Activated naive CD4-positive, alpha-beta T cell treated with anti-CD3 and anti-CD28 coated beads, Interleukin-2, amount 50 U/mL, for 24 hours (primary cell): ENCODE measurements at regions not wholly inside any gene's neighbourhood (a gene's known extent, or its start where the extent isn't known, plus 50 kb on each side); places are given as distances from the start of the nearest gene placed in this dataset.

Source experiments
- H3K27ac Mint-ChIP-seq: one replicate; pipeline ENCODE4 v1.8.0; 2021; ENCODE audit warnings: mild to moderate bottlenecking, mixed read lengths
- H3K27me3 Mint-ChIP-seq: one replicate; pipeline ENCODE4 v1.8.0; 2021; ENCODE audit warnings: mixed read lengths
- H3K36me3 Mint-ChIP-seq: one replicate; pipeline ENCODE4 v1.8.0; 2021; ENCODE audit warnings: mixed read lengths
- H3K4me1 Mint-ChIP-seq: one replicate; pipeline ENCODE4 v1.8.0; 2021; ENCODE audit warnings: mixed read lengths
- H3K4me3 Mint-ChIP-seq: one replicate; pipeline ENCODE4 v1.8.0; 2021; ENCODE audit warnings: mild to moderate bottlenecking, mixed read lengths
- H3K9me3 Mint-ChIP-seq: one replicate; pipeline ENCODE4 v1.8.0; 2021; ENCODE audit warnings: mixed read lengths

DNA sequence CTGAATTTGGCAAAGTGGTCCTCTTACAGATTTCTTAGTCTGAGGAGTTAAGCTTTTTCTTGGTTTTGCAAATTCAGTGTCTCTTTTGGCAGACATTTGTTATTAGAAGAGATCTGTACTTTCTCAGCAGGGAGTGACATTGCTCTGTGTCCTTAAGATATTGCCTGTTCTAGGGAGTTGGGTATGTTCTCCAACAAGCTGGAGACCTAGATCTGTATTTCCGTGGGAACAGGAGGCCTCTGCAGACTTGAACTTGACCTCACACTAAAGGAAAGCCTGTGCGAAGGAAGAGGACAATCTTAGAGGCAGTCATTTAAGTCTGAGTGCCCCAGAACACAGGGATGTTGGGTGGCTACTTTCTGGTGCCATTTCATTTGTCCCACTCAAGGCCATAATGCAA, 107.0 kb upstream of the ATP8B1 start:
- no peaks in the 10 kb centered on the region for H3K36me3 Mint-ChIP-seq
- H3K4me3 Mint-ChIP-seq: no peak overlapping the region
- no peak overlapping the region for H3K27ac Mint-ChIP-seq
- H3K27me3 Mint-ChIP-seq: peaks cover 3% of the 10 kb centered on the region
- no peaks in the 10 kb centered on the region for H3K9me3 Mint-ChIP-seq
- H3K4me1 Mint-ChIP-seq: no peaks in the 10 kb centered on the region

DNA sequence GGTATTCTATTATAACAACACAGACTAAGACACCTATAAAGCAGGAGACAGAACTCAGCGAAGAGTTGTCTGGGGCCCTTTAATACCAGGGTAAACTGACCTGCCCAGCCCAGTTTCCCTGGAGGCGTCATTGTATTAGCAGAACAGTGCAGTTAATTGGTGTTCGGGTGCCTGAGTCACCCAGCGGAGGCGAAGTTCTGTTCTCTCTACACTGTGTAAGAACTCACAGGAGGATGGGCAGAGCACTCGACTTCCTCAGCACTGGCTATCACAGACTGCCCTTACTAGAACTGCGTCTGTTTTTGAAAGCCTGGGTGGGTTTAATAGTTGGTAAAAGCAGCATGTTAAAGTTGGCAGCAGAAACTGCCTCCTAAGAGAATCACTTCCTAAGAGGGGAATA, 106.5 kb upstream of the ATP8B1 start:
- Mint-ChIP-seq H3K4me3 (no peak overlapping the region), H3K27ac (no peak overlapping the region), H3K9me3 (no peaks in the 10 kb centered on the region), H3K36me3 (no peaks in the 10 kb centered on the region), H3K4me1 (no peaks in the 10 kb centered on the region), H3K27me3 (peaks cover 3% of the 10 kb centered on the region)

DNA sequence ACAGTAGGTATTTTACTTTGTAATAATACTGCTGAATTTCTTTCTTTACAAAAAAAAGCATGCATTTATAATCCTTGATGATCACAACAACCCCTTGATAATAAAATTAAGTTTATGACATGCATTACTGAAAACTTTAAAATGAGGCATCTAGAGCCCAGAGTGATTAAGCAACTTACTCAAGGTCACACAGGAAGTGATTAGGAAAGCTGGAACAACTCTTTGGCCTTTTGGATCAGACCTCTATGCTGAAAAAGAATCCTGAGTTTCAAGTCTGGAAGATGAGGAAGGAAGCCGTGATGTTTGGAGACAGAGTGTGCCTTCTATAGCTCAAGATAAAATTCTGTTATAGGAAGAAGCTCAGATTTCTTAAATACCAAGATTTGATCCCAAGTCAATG, 105.0 kb upstream of the ATP8B1 start:
- Mint-ChIP-seq H3K27ac (no peak overlapping the region), H3K9me3 (no peaks in the 10 kb centered on the region), H3K4me3 (no peak overlapping the region), H3K36me3 (no peaks in the 10 kb centered on the region), H3K4me1 (no peaks in the 10 kb centered on the region), H3K27me3 (peaks cover 3% of the 10 kb centered on the region)

GRCh38 chr18:57907550-57907949, 104.4 kb upstream of the ATP8B1 start:
- Mint-ChIP-seq H3K9me3 (no peaks in the 10 kb centered on the region), H3K27me3 (peaks cover 3% of the 10 kb centered on the region), H3K4me1 (no peaks in the 10 kb centered on the region), H3K27ac (no peak overlapping the region), H3K36me3 (no peaks in the 10 kb centered on the region), H3K4me3 (no peak overlapping the region)

DNA sequence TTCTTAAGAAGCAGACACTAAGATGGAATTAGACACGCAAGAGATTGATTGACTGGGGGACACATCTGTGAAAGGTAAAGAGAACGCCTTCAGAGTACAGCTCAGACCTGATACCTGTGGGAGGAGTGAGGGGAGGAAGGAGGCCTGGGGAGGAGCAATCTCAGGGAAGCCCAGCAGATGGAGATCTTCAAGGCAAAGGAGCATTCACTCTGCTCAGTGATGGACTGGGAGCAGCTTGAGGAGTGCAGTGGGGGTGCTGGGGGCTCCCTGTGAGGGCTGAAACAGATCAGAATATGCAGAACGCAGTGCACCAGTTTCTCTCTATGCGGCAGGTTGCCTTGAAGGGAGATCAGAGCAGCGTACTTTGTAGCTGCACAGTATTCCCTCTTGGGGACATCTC, 103.7 kb upstream of the ATP8B1 start:
- Mint-ChIP-seq H3K27ac (no peak overlapping the region), H3K27me3 (peaks cover 3% of the 10 kb centered on the region), H3K4me1 (no peaks in the 10 kb centered on the region), H3K9me3 (no peaks in the 10 kb centered on the region), H3K4me3 (no peak overlapping the region), H3K36me3 (no peaks in the 10 kb centered on the region)

DNA sequence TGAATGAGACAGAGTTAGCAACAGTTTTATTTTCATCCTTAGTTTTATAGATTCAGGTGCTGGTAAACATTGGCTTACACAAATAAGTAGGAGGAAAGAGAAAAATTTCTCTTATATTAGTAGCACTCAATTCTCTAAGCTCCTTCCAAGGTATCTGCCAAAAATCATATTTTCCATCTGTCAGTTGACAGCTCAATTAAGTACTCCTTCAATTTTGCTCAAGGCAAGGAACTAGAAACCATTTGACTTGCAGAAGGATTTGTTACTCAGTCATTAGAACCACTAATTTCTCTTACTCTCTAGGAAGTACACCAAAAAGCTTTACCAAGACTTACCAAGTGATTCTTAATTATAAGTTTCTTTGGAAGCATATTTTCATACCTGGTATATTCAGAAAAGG, 101.4 kb upstream of the ATP8B1 start:
- Mint-ChIP-seq H3K9me3 (no peaks in the 10 kb centered on the region), H3K4me1 (no peaks in the 10 kb centered on the region), H3K4me3 (no peak overlapping the region), H3K36me3 (no peaks in the 10 kb centered on the region), H3K27ac (no peak overlapping the region), H3K27me3 (peaks cover 3% of the 10 kb centered on the region)

- Mint-ChIP-seq H3K4me1 (no peaks in the 10 kb centered on the region), H3K27me3 (peaks cover 1% of the 10 kb centered on the region), H3K4me3 (no peak overlapping the region), H3K9me3 (no peaks in the 10 kb centered on the region), H3K27ac (no peak overlapping the region), H3K36me3 (no peaks in the 10 kb centered on the region)
Measured at GRCh38 chr18:57902721-57903120, 99.6 kb upstream of the ATP8B1 start.

DNA sequence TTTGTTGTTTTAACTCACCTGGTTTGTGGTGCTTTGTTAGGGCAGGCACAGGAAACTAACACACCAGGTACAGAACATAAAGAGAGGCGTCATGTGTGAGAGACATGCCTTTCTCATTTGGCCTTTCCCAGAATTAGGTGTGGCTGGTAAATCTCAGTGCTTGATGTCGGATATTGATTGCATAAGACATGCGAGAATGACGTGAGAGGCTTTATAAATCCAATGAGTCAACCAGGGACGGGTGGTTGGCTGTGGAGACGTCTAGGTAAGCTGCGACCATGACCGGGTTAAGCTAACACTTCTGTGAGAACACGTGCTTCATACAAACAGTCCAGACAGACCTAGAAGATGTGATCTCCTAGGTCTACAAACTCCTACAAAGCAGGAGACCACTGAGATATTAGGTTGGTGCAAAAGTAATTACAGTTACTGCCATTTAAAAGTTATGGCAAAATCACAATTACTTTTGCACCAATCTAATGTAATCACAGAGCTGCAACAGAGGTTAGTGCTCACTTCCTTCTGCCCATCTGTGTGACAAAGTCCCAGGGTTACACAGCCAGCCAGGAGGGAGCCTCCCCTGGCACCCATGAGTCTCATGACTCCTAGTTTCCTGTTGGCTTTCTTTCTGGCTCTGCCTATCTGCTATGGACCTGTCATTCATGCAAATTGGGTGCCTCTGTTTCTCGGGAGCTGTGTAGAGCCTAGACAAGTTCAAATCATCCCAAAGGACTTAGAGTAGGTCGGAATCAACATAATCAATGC, 98.9 kb upstream of the ATP8B1 start:
- no peaks in the 10 kb centered on the region for H3K36me3 Mint-ChIP-seq
- no peak overlapping the region for H3K4me3 Mint-ChIP-seq
- no peaks in the 10 kb centered on the region for H3K9me3 Mint-ChIP-seq
- no peaks in the 10 kb centered on the region for H3K4me1 Mint-ChIP-seq
- H3K27ac Mint-ChIP-seq: no peak overlapping the region
- peaks cover 1% of the 10 kb centered on the region for H3K27me3 Mint-ChIP-seq

DNA sequence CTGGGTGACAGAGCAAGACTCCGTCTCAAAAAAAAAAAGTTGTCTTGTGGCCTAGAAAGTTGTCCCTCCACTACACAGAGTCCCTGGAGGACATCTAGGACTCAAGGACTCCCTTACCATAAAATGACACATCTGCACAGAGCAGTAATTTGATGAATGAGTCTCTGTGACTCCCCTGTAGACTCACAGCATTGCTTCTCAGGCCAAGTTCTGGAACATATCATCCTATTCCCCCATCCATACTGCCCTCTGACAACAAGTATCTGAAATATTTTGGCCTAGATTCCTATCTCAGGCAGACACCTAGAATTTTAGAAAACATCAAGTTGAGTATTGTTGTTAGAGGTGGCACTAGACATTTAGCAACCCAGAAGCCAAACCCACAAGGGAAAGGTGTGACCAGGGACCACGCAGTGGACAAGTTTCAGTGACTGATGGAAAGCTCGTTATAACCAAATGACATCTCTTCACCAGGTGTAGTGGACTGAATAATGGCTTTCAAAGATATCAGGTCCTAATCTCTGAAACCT, 97.9 kb upstream of the ATP8B1 start:
- H3K9me3 Mint-ChIP-seq: no peaks in the 10 kb centered on the region
- H3K4me1 Mint-ChIP-seq: no peaks in the 10 kb centered on the region
- H3K27ac Mint-ChIP-seq: no peak overlapping the region
- no peaks in the 10 kb centered on the region for H3K36me3 Mint-ChIP-seq
- no peak overlapping the region for H3K4me3 Mint-ChIP-seq
- H3K27me3 Mint-ChIP-seq: peaks cover 1% of the 10 kb centered on the region

DNA sequence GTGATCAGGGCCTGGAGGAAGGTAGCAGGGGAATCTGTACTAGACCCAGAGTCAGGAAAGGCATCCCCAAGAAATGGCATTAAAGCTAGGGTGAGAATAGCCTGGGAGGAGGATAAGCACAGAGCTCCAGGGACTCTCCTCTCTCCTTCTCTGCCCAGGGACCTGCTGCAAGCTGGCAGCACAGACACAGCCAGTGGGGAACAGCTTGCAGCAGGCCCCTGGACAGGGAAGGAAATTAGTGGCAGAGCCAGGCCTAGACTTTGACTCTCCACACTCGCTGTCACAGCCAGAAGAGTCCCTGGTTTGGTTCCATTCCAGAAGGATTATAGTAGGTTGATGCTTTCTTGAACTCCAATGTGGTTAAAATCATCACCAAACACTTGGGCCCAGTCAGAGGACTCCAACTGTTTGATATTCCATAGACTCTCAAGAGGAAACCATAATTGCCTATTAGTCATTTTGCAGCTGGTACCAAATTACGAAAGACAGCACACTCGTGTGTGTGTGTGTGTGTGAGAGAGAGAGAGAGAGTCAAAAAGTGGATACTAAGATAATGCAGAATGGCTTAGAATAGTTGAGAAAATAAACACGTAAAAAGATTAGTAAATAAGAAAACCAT, 95.5 kb upstream of the ATP8B1 start:
- H3K36me3 Mint-ChIP-seq: no peaks in the 10 kb centered on the region
- no peak overlapping the region for H3K4me3 Mint-ChIP-seq
- no peaks in the 10 kb centered on the region for H3K27me3 Mint-ChIP-seq
- no peak overlapping the region for H3K27ac Mint-ChIP-seq
- H3K4me1 Mint-ChIP-seq: no peaks in the 10 kb centered on the region
- H3K9me3 Mint-ChIP-seq: no peaks in the 10 kb centered on the region

- Mint-ChIP-seq H3K9me3 (no peaks in the 10 kb centered on the region), H3K27ac (no peak overlapping the region), H3K27me3 (peaks cover 2% of the 10 kb centered on the region), H3K36me3 (no peaks in the 10 kb centered on the region), H3K4me3 (no peak overlapping the region), H3K4me1 (no peaks in the 10 kb centered on the region)
Measured at GRCh38 chr18:57895182-57895581, 92.1 kb upstream of the ATP8B1 start.

GRCh38 chr18:57891707-57892391, 88.7 kb upstream of the ATP8B1 start:
- H3K4me1 Mint-ChIP-seq: no peaks in the 10 kb centered on the region
- H3K4me3 Mint-ChIP-seq: no peak overlapping the region
- H3K36me3 Mint-ChIP-seq: no peaks in the 10 kb centered on the region
- H3K9me3 Mint-ChIP-seq: no peaks in the 10 kb centered on the region
- peaks cover 2% of the 10 kb centered on the region for H3K27me3 Mint-ChIP-seq
- H3K27ac Mint-ChIP-seq: no peak overlapping the region

GRCh38 chr18:57890266-57890665, 87.2 kb upstream of the ATP8B1 start:
- H3K9me3 Mint-ChIP-seq: no peaks in the 10 kb centered on the region
- H3K4me1 Mint-ChIP-seq: no peaks in the 10 kb centered on the region
- no peak overlapping the region for H3K4me3 Mint-ChIP-seq

GRCh38 chr18:57889841-57890240, 86.7 kb upstream of the ATP8B1 start:
- Mint-ChIP-seq H3K27me3 (peaks cover 2% of the 10 kb centered on the region), H3K27ac (no peak overlapping the region), H3K4me3 (no peak overlapping the region), H3K4me1 (no peaks in the 10 kb centered on the region), H3K9me3 (no peaks in the 10 kb centered on the region), H3K36me3 (no peaks in the 10 kb centered on the region)

More at GRCh38 chr18:57890266-57890665, 87.2 kb upstream of the ATP8B1 start:
- no peak overlapping the region for H3K27ac Mint-ChIP-seq
- H3K36me3 Mint-ChIP-seq: no peaks in the 10 kb centered on the region
- H3K27me3 Mint-ChIP-seq: peaks cover 2% of the 10 kb centered on the region

- no peak overlapping the region for H3K27ac Mint-ChIP-seq
- no peak overlapping the region for H3K4me3 Mint-ChIP-seq
- H3K9me3 Mint-ChIP-seq: no peaks in the 10 kb centered on the region
- H3K36me3 Mint-ChIP-seq: no peaks in the 10 kb centered on the region
- no peaks in the 10 kb centered on the region for H3K4me1 Mint-ChIP-seq
- H3K27me3 Mint-ChIP-seq: no peaks in the 10 kb centered on the region
Measured at GRCh38 chr18:57887543-57888383, 84.6 kb upstream of the ATP8B1 start.
